Endothelial cell of umbilical vein (primary cell): ENCODE measurements at regions not wholly inside any gene's neighbourhood (a gene's known extent, or its start where the extent isn't known, plus 50 kb on each side); places are given as distances from the start of the nearest gene placed in this dataset.

ENCODE experiments used
- BruUV-seq: library from RNA; stranded (reverse); fragments of 400-500 nt; replicated peaks from 2 replicates; lab custom pipeline; 2021; lab: Mats Ljungman, UMichigan
- CTCF ChIA-PET: fragments of 300-600, 350-600 bp; sonication (Branson Sonifier 250); formaldehyde crosslinking; loops from one replicate; lab custom pipeline; 2021; ENCODE audit warnings: antibody characterized with exemption, inconsistent platforms; lab: Charles Lee
- POLR2A ChIA-PET: fragments of 300-600, 350-600 bp; sonication (Branson Sonifier 250); formaldehyde crosslinking; loops from one replicate; lab custom pipeline; 2021; ENCODE audit warnings: antibody characterized with exemption, inconsistent platforms; lab: Charles Lee
- DNase-seq: peaks from one replicate; pipeline ENCODE4 v3.0.0-alpha.2; 2011; ENCODE audit warnings: low read depth, low spot score
- FAIRE-seq: peaks from 2 replicates; lab custom pipeline; 2011; peaks lifted over from hg19 to GRCh38; lab: Jason Lieb, UNC
- H2AFZ ChIP-seq: 2 replicates; pipeline ENCODE4 v1.6.0; 2012; ENCODE audit warnings: low read depth, low read length, control low read depth, inconsistent platforms
- H3K27ac ChIP-seq: 2 replicates; pipeline ENCODE4 v1.5.1; 2011; ENCODE audit warnings: low read depth, mild to moderate bottlenecking, control low read depth, low read length, moderate library complexity; ENCODE audit not compliant: insufficient read depth
- H3K27me3 ChIP-seq, 2 experiments: 2 replicates each; pipeline versions ENCODE4 v1.6.0 to v1.6.1; 2011; ENCODE audit warnings: low read length in 2 of 2, mixed read lengths in 1 of 2; ENCODE audit not compliant: control insufficient read depth in 2 of 2, insufficient read depth in 2 of 2
- H3K36me3 ChIP-seq, 2 experiments: 2 replicates in 1 of 2; 3 replicates in 1 of 2; pipeline ENCODE4 v1.5.1; 2011; ENCODE audit warnings: low read length in 2 of 2, mild to moderate bottlenecking in 1 of 2, moderate library complexity in 1 of 2; ENCODE audit not compliant: control insufficient read depth in 2 of 2, insufficient read depth in 2 of 2; ENCODE audit errors: extremely low read depth in 1 of 2
- H3K4me1 ChIP-seq: 3 replicates; pipeline ENCODE4 v1.5.1; 2011; ENCODE audit warnings: mild to moderate bottlenecking, low read length; ENCODE audit not compliant: control insufficient read depth, insufficient read depth; ENCODE audit errors: extremely low read depth
- H3K4me2 ChIP-seq: 2 replicates; pipeline ENCODE4 v1.6.1; 2011; ENCODE audit warnings: low read length, control low read depth, mixed read lengths; ENCODE audit not compliant: insufficient read depth
- H3K4me3 ChIP-seq, 3 experiments: fragments of 200-600 bp in 1 of 3; sonication (generic), shearing (Covaris generic) in 1 of 3; replicated peaks in 1 of 3; 2 replicates each; pipeline ENCODE4 v1.5.1; 2011 to 2016; ENCODE audit warnings: control low read depth in 3 of 3, low read length in 3 of 3, mild to moderate bottlenecking in 2 of 3, inconsistent platforms in 1 of 3, low read depth in 1 of 3, moderate library complexity in 1 of 3; ENCODE audit not compliant: insufficient read depth in 1 of 3
- H3K79me2 ChIP-seq: 2 replicates; pipeline ENCODE4 v1.6.0; 2012; ENCODE audit warnings: low read length, inconsistent platforms; ENCODE audit not compliant: control insufficient read depth, insufficient read depth
- H3K9ac ChIP-seq: replicated peaks from 2 replicates; pipeline ENCODE3; 2011; ENCODE audit warnings: low read length, control low read depth; ENCODE audit not compliant: insufficient read depth; ENCODE audit errors: extremely low read depth
- H3K9me1 ChIP-seq: replicated peaks from 3 replicates; pipeline ENCODE4 v1.6.0; 2011; ENCODE audit warnings: mild to moderate bottlenecking, low read length; ENCODE audit not compliant: control insufficient read depth, insufficient read depth; ENCODE audit errors: extremely low read depth
- H3K9me3 ChIP-seq: replicated peaks from 2 replicates; pipeline ENCODE4 v1.5.1; 2012; ENCODE audit warnings: low read length, inconsistent platforms; ENCODE audit not compliant: control insufficient read depth, insufficient read depth
- H4K20me1 ChIP-seq: replicated peaks from 2 replicates; pipeline ENCODE3; 2011; ENCODE audit warnings: mild to moderate bottlenecking, low read length; ENCODE audit not compliant: control insufficient read depth, insufficient read depth; ENCODE audit errors: extremely low read depth
- CTCF ChIP-seq, 2 donors: IDR thresholded peaks; 1 replicate in 1 of 2; 2 replicates in 1 of 2; pipeline ENCODE4 v1.5.1; 2011; ENCODE audit warnings: low read length in 2 of 2, mild to moderate bottlenecking in 2 of 2, moderate library complexity in 2 of 2, control low read depth in 1 of 2, inconsistent platforms in 1 of 2, low read depth in 1 of 2; ENCODE audit not compliant: insufficient read depth in 1 of 2; ENCODE audit errors: extremely low read depth in 1 of 2
- EZH2 ChIP-seq: IDR thresholded peaks from 2 replicates; pipeline ENCODE4 v1.6.1; 2012; ENCODE audit warnings: borderline replicate concordance, low read depth, mild to moderate bottlenecking, moderate library complexity, low read length, inconsistent platforms; ENCODE audit not compliant: severe bottlenecking
- FOS ChIP-seq: IDR thresholded peaks from 2 replicates; pipeline ENCODE4 v1.6.1; 2011; ENCODE audit warnings: mild to moderate bottlenecking, low read length, moderate library complexity, borderline replicate concordance; ENCODE audit not compliant: insufficient read depth
- GATA2 ChIP-seq: IDR thresholded peaks from 2 replicates; pipeline ENCODE4 v1.7.0; 2011; ENCODE audit warnings: low read depth, mild to moderate bottlenecking, moderate library complexity, mixed read lengths, low read length; ENCODE audit not compliant: insufficient read length, insufficient read depth
- JUN ChIP-seq: IDR thresholded peaks from 2 replicates; pipeline ENCODE4 v1.6.1; 2011; ENCODE audit warnings: borderline replicate concordance, low read depth; ENCODE audit not compliant: insufficient read length, insufficient read depth
- MAX ChIP-seq: IDR thresholded peaks from 2 replicates; pipeline ENCODE4 v1.6.1; 2011; ENCODE audit not compliant: insufficient read depth, insufficient read length
- MYC ChIP-seq: IDR thresholded peaks from one replicate; pipeline ENCODE4 v1.6.1; 2011; ENCODE audit warnings: mild to moderate bottlenecking, low read depth, low read length
- POLR2A ChIP-seq: IDR thresholded peaks from 2 replicates; pipeline ENCODE4 v1.6.1; 2012; ENCODE audit warnings: low read depth, mild to moderate bottlenecking, control low read depth, low read length
- POLR2AphosphoS5 ChIP-seq: IDR thresholded peaks from 2 replicates; pipeline ENCODE4 v1.6.1; 2012; ENCODE audit warnings: low read depth, mild to moderate bottlenecking, control low read depth, low read length, moderate library complexity; ENCODE audit not compliant: insufficient read depth
- dilution Hi-C: fragments of 300-500 bp; cut with MboI; formaldehyde crosslinking; loops from one replicate; pipeline ENCODE4 v1.15.0; 2019; ENCODE audit warnings: low sequenced_read_pairs; ENCODE audit not compliant: extremely low pct_ligation_motif_present
- intact Hi-C: fragments of 100-400 bp; cut with micrococcal nuclease; formaldehyde crosslinking; loops from one replicate; pipeline ENCODE4 v1.10.0; 2022

- ChIA-PET POLR2A (no interaction called here), CTCF (interaction anchor here (0.8 to 3.0 kb wide), 4 partner anchors 8 to 406 kb away, joined by 3 to 14 read pairs (median 3); no protein-coding TSS in a partner anchor)
- Histone ChIP-seq H2AFZ (no peak overlapping the region), H3K4me2 (no peak overlapping the region), H3K9me3 (no peaks in the 10 kb centered on the region), H3K27me3 (peaks cover 0 to 5% of the 10 kb centered on the region in 2 experiments), H4K20me1 (no peaks in the 10 kb centered on the region), H3K79me2 (no peaks in the 10 kb centered on the region), H3K4me1 (no peaks in the 10 kb centered on the region), H3K36me3 (no peaks in the 10 kb centered on the region), H3K4me3 (no peak overlapping the region), H3K27ac (no peak overlapping the region), H3K9me1 (no peaks in the 10 kb centered on the region), H3K9ac (no peak overlapping the region)
- BruUV-seq, result no TSS peak
- no peak for DNase-seq
- dilution Hi-C loops (no loop called here), intact Hi-C loops (no loop called here)
- no peak for FAIRE-seq
- TF ChIP-seq POLR2A (no peak), GATA2 (no peak), JUN (no peak), MYC (no peak), FOS (no peak), CTCF (IDR thresholded peaks at IDR 0.05; ENCODE audit: extremely low read depth in 1 of 2, insufficient read depth in 1 of 2, low read depth in 1 of 2, low read length in 2 of 2) (no peak), MAX (no peak), POLR2AphosphoS5 (no peak), EZH2 (no peak)
Observed at GRCh38 chr10:120328647-120329046, 128.4 kb upstream of the PLPP4 start.
